SK-N-SH (cell line): ENCODE measurements at regions not wholly inside any gene's neighbourhood (a gene's known extent, or its start where the extent isn't known, plus 50 kb on each side); places are given as distances from the start of the nearest gene placed in this dataset.

Source experiments
- CTCF ChIP-seq: fragments of 200-600 bp; sonication (generic); IDR thresholded peaks from 2 replicates; pipeline ENCODE4 v1.6.1; 2017; ENCODE audit warnings: antibody characterized with exemption, mild to moderate bottlenecking, moderate library complexity
- ELF1 ChIP-seq: IDR thresholded peaks from 2 replicates; pipeline ENCODE4 v1.4.0; 2012
- GABPA ChIP-seq: IDR thresholded peaks from 2 replicates; pipeline ENCODE4 v1.4.0; 2012; ENCODE audit warnings: low read depth, mild to moderate bottlenecking
- IRF3 ChIP-seq: fragments of 150-350 bp; IDR thresholded peaks from 2 replicates; pipeline ENCODE4 v1.6.1; 2016; ENCODE audit warnings: mild to moderate bottlenecking, low read depth, low read length
- JUND ChIP-seq: IDR thresholded peaks from 2 replicates; pipeline ENCODE4 v1.4.0; 2012
- MAX ChIP-seq: IDR thresholded peaks from 2 replicates; pipeline ENCODE4 v1.4.0; 2012; ENCODE audit warnings: low read depth
- RAD21 ChIP-seq: IDR thresholded peaks from 2 replicates; pipeline ENCODE4 v1.6.1; 2012; ENCODE audit warnings: mild to moderate bottlenecking, low read length
- SIN3A ChIP-seq: IDR thresholded peaks from 2 replicates; pipeline ENCODE4 v1.6.1; 2012; ENCODE audit warnings: low read depth, mild to moderate bottlenecking, low read length, moderate library complexity, borderline replicate concordance
- USF1 ChIP-seq: IDR thresholded peaks from 2 replicates; pipeline ENCODE4 v1.4.0; 2012; ENCODE audit warnings: low read depth, borderline replicate concordance

DNA sequence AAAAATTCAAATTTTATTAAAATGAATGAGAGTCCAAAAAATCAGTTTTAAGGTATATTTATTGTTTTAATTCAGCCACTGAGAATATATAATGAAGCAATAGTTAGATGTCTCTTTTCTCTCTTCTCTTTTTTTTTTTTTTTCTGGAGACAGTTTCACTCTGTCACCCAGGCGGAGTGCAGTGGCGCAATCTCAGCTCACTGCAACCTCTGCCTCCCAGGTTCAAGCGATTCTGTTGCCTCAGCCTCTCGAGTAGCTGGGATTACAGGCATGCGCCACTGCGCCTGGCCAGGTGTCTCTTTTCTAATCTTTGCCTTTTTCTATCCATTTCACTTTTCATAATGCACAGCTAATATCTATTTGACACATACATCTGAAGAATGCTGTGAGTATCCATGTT, 307.1 kb upstream of the RGS6 start:
- TF ChIP-seq RAD21 = no peak
- no peak for TF ChIP-seq CTCF
- no peak for TF ChIP-seq GABPA
- TF ChIP-seq SIN3A = no peak
- TF ChIP-seq ELF1 = no peak
- no peak for TF ChIP-seq JUND
- TF ChIP-seq USF1 = no peak
- TF ChIP-seq IRF3 = no peak
- TF ChIP-seq MAX = no peak
